ENCODE measurements at regions not wholly inside any gene's neighbourhood (a gene's known extent, or its start where the extent isn't known, plus 50 kb on each side); places are given as distances from the start of the nearest gene placed in this dataset.

DNA sequence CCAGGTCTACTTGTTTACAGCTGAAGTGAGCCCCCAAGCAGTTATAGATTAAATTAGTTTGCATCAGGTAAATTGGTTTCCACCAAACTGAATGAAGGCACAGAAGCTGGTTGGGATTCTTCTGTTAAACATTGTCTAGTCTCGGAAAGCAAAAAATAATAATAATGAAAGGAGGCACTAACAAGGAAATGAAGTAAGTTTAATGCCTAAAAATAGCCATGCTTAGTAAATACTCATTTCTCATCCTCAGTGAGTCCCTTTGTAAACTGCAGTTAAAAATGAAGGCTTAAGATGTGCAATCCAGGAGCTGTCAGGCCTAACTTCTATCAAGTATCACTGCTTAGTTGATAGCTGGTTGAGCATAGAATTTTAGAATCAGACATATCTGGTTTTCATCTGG is 113.5 kb downstream of the BTG1 start:
- no peak for DNase-seq (ENCODE audit: low spot score)

GRCh38 chr12:92030618-92031017 is 115.0 kb downstream of the BTG1 start:
- DNase-seq (ENCODE audit: low spot score), result no peak

DNA sequence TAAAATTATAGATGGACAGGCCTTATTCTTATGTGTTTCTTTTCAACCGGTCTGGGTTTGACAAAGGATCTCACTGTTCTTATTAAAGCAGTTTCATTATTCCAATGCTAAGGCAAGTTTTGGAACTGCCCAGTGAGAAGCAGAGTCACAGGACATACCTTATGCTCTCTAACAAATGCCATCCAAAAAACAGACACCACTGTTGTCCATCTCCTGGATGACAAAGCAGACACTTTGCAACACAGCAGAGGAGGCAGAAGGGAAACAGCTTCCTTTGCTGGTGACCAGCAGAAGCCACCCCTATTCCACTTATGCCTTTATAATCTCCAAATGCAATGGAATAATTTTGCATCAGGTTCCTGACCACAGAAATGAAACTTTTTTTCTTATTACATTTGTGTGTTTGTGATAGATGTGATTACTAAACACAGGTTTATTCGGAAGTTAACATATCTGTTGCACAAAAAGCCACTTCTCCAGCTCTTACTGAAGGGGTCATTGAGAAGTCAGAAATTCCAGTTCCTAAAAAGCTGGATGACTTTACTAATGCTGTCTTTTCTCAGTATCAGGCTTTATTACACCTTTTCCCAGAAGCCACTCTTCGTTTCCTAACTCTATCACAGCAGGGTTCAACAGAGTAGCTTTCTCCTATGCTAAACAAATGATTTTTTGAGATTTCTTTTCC is 115.6 kb downstream of the BTG1 start:
- no peak for DNase-seq (ENCODE audit: low spot score)

DNA sequence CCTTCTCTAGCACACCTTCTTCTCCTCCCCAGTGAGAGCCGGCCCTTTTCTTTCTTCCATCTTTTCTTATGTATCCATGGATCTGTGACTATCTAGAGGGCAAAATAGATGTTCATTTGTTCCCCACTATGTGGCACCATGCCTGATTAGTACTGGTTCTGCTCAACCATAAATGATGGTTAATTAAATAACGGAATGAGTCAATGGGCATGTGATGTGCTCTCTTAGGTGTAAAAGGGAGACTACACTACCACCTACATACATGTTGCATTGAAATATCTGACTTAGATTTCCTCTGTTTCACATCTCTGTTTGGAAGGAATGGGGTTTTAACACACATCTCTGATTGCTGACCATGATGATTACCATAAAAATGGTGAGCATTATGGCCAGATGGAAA is 116.5 kb downstream of the BTG1 start:
- DNase-seq (ENCODE audit: low spot score), result no peak

DNA sequence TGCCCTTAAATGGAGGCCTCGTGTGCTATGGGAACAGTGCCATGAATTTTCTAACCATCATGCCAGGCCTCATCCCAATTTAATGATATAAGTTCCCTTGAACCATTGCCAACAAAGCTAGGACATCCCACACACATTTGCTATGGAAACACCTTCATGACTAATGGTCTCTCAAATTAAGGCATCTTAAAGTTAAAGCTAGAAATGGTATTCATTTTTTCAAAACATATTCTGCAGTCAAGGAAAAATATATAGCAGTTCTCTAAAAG is 117.3 kb downstream of the BTG1 start:
- DNase-seq (ENCODE audit: low spot score), result no peak

DNA sequence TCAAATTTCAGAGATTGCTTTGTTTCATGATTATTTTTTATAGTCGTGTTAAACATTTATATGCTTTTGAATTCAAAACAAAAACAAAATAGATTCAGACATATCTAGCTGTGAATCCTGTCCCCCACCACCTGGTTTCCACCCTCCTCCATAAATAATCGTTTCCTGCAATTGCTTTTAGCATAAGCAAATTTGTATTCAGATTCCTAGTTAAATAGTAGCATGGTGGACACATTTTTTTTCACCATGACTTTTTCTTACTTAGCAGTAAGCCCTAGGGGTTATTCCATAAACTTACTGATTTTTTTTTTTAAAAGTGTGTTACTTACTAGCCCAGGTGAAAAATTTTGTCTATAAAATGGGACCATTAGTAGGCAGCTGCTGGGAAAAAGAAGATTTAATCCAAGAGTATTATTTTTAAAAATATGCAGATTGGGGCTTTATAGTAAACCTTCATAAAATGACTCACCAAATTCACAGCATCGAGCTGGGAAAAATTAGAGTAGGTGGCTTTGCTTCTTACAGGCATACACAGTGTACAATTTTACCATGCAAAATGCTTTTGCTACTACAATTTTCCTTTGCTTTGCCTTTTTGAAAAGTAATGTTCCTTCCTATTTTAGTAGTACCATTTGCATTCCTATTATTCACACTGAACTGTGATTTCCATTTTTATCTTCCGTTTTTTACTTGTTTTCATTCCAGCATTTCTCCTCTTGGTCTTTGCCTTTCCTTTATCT is 117.8 kb downstream of the BTG1 start:
- DNase-seq (ENCODE audit: low spot score), result no peak

GRCh38 chr12:92027243-92027642 is 118.4 kb downstream of the BTG1 start:
- DNase-seq (ENCODE audit: low spot score), result no peak

DNA sequence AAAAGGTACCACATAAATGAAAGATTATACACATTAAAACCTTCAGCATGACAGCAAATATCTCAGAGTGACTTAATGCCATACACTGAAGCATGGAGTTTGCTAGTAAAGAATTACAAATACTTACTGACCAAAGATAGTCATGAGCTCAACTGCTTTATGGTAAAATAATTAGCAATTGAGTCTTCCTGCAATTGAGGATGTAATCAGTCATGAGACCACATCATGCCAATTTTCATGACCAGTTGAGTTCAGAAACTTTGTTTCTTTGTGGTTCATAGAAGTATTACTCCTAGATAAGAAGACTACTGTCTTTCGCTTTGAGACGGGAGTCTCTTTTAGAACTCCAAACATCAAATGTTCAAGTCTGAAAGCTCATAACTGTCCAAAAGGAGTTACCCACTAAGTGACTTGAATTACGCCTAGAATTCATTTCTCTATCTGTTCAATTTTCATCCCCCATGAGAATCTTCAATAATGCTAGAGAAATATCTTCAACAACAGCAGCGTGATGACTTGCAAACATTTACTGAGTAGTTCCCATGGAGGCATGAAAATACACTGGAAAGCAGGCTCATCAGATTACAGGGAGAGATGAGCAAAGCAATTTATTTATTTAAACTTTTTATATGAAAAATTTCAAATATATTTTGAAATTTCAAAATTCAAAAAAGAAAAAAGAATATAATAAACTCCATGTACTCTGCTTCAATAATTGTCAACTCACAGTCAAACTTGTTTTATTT is 120.0 kb downstream of the BTG1 start:
- no peak for DNase-seq (ENCODE audit: low spot score)

DNA sequence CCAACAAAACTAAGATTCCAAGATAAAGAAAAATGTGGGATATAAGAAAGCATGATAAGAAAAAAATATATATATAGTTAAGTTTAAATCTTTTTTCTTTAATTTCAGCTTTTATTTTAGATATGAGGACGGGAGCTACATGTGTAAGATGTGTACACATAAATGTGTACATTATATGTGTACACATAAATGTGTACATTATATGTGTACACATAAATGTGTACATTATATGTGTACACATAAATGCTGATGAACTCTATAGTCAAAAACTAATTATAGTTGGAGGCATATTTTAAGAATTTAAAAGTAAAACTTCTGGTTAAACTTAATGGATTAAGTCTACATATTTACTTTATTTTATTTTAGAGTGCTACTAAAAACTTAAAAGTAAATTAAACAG is 123.6 kb downstream of the BTG1 start:
- DNase-seq (ENCODE audit: low spot score), result no peak

- DNase-seq (ENCODE audit: low spot score), result no peak
Measured at GRCh38 chr12:92021666-92022035, 124.0 kb downstream of the BTG1 start.

GRCh38 chr12:92020983-92021665 is 124.5 kb downstream of the BTG1 start:
- no peak for DNase-seq (ENCODE audit: low spot score)

DNA sequence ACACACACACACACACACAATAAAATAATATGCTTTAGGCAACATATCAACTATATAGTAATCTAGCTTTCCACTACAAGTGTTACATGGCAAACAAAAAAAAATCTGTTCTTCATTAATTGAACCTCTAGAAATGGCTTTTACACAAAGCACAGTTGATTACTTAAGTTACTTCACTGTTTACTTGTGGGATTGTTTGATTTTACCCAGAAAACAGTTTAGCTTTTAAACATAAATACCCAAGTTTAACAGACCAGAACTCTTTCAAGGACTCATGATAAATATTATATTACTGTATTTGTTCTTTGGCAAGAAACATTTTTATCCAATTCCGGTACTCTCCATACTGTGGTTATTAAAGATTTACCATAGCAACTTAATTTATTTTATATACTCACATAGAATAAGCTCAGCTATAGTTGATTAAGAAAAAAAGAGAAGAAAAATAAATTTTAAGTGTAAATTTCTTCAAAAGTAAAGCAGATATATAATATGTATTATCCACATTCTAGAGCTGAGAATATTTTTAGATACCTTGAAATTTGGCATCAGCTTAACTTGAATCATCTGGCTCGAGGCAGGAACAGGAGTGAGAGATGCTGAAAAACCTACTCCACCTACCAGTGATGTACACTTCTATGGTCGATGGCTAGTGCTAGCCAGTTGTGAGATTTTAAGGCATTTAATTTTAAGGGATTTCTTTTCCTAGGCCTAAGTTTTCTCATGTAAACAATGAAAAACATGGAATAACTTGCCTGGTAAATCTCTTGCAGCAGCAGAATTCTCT is 126.0 kb downstream of the BTG1 start:
- no peak for DNase-seq (ENCODE audit: low spot score)

- no peak for DNase-seq (ENCODE audit: low spot score)
Measured at GRCh38 chr12:92012691-92013090, 133.0 kb downstream of the BTG1 start.

GRCh38 chr12:92010853-92011701 is 134.6 kb downstream of the BTG1 start:
- DNase-seq (ENCODE audit: low spot score), result no peak

- DNase-seq (ENCODE audit: low spot score), result no peak
Measured at GRCh38 chr12:92010368-92010767, 135.3 kb downstream of the BTG1 start.

DNA sequence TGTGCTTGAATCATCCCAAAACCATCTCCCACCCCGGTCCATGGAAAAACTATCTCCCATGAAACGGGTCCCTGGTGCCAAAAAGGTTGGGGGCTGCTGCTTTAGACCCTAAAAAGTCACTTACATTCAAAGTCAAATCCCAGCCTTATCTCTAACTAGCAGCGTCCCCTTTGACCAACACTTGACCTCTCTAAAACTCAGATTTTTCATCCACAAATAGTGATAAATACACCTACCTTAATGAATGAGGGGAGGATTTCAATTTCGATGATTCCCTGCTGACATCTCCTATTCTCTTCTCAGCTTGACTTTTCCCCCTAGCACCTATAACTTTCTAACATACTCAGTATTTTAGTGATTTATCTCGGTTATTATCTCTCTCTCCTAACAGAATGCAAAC is 137.3 kb downstream of the BTG1 start:
- no peak for DNase-seq (ENCODE audit: low spot score)

DNA sequence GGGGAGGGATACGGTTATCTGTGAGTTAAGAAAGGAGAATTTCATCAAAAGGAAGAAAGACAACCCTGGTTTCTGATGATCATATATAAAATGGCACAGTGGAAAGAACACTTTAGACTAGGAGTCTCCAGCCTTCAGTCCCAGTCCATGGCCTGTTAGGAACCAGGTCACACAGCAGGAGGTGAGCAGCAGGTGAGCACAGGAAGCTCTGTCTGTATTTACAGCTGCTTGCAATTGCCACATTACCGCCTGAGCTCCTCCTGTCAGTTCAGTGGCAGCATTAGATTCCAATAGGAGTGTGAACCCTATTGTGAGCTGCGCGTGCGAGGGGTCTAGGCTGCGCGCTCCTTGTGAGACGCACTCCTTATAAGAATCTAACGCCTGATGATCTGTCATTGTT is 137.9 kb downstream of the BTG1 start:
- no peak for DNase-seq (ENCODE audit: low spot score)

GRCh38 chr12:92003701-92004100 is 141.9 kb downstream of the BTG1 start:
- no peak for DNase-seq (ENCODE audit: low spot score)

- no peak for DNase-seq (ENCODE audit: low spot score)
Measured at GRCh38 chr12:92002673-92003382, 142.8 kb downstream of the BTG1 start.

GRCh38 chr12:92002195-92002649 is 143.4 kb downstream of the BTG1 start:
- no peak for DNase-seq (ENCODE audit: low spot score)
